GM10266 (cell line): ENCODE measurements at regions not wholly inside any gene's neighbourhood (a gene's known extent, or its start where the extent isn't known, plus 50 kb on each side); places are given as distances from the start of the nearest gene placed in this dataset.

Experiments
- DNase-seq: peaks from one replicate; pipeline ENCODE4 v3.0.0; 2012; ENCODE audit errors: extremely low spot score
- CTCF ChIP-seq: IDR thresholded peaks from 2 replicates; pipeline ENCODE4 v1.5.1; 2012; ENCODE audit warnings: mild to moderate bottlenecking, low read depth; ENCODE audit not compliant: control insufficient read depth, insufficient read depth; ENCODE audit errors: missing control alignments

GRCh38 chr11:27933992-27934829, 173.7 kb downstream of the KIF18A start:
- no peak for TF ChIP-seq CTCF
- DNase-seq: no peak

GRCh38 chr11:27931770-27932169, 176.2 kb downstream of the KIF18A start:
- DNase-seq: no peak
- TF ChIP-seq CTCF: no peak

GRCh38 chr11:27930946-27931345, 177.0 kb downstream of the KIF18A start:
- no peak for DNase-seq
- TF ChIP-seq CTCF: no peak

- no peak for TF ChIP-seq CTCF
- DNase-seq: no peak
Measured at GRCh38 chr11:27928809-27929208, 179.1 kb downstream of the KIF18A start.

- no peak for DNase-seq
- TF ChIP-seq CTCF: no peak
Measured at GRCh38 chr11:27926981-27927481, 180.9 kb downstream of the KIF18A start.

GRCh38 chr11:27926486-27926885, 181.5 kb downstream of the KIF18A start:
- no peak for TF ChIP-seq CTCF
- no peak for DNase-seq

- TF ChIP-seq CTCF: no peak
- DNase-seq: no peak
Measured at GRCh38 chr11:27921472-27921871, 186.5 kb downstream of the KIF18A start.
